GM23338 (cell line): ENCODE measurements at regions not wholly inside any gene's neighbourhood (a gene's known extent, or its start where the extent isn't known, plus 50 kb on each side); places are given as distances from the start of the nearest gene placed in this dataset.

Experiments used
- EZH2phosphoT487 ChIP-seq: fragments of 200-600 bp; sonication (generic); IDR thresholded peaks from one replicate; pipeline ENCODE4 v1.8.1; 2018; ENCODE audit warnings: antibody characterized with exemption; ENCODE audit not compliant: unreplicated experiment
- JUNB ChIP-seq: IDR thresholded peaks from one replicate; pipeline ENCODE4 v1.6.1; 2016; ENCODE audit warnings: antibody characterized with exemption; ENCODE audit not compliant: unreplicated experiment
- TF ChIP-seq, protein P1 (sequence below), 2 experiments: fragments of 200-600 bp in 1 of 2; sonication (generic) in 1 of 2; conservative IDR thresholded peaks; 2 replicates each; pipeline versions ENCODE4 v1.5.1 to v1.6.1; 2016 to 2017; ENCODE audit warnings: antibody characterized with exemption in 2 of 2, low read depth in 2 of 2, mild to moderate bottlenecking in 2 of 2, moderate library complexity in 1 of 2

DNA sequence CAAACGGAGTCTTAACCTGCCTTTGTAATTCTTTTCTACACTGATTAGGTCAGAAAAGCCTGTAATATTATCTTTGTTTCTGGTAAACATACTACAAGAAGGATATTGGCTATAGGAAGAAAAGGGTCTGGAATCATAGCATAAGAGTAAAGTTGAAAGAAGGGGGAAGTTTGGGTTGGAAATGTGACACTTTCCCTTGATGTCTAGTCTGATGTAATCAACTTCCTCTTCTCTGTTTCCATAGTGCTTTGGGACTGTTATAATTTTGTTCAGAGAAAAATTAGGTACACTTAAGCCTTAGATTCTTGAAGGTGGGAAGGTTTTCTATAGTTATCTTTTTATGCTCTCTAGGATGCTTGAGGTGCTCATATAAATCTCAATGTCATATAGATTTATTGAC, 322.2 kb downstream of the AEBP2 start:
- no peak for TF ChIP-seq EZH2phosphoT487
- TF ChIP-seq, protein P1, sequence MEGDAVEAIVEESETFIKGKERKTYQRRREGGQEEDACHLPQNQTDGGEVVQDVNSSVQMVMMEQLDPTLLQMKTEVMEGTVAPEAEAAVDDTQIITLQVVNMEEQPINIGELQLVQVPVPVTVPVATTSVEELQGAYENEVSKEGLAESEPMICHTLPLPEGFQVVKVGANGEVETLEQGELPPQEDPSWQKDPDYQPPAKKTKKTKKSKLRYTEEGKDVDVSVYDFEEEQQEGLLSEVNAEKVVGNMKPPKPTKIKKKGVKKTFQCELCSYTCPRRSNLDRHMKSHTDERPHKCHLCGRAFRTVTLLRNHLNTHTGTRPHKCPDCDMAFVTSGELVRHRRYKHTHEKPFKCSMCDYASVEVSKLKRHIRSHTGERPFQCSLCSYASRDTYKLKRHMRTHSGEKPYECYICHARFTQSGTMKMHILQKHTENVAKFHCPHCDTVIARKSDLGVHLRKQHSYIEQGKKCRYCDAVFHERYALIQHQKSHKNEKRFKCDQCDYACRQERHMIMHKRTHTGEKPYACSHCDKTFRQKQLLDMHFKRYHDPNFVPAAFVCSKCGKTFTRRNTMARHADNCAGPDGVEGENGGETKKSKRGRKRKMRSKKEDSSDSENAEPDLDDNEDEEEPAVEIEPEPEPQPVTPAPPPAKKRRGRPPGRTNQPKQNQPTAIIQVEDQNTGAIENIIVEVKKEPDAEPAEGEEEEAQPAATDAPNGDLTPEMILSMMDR (conservative IDR thresholded peaks at IDR 0.05; ENCODE audit: low read depth in 2 of 2) = no peak
- no peak for TF ChIP-seq JUNB
